SJCRH30 (cell line): ENCODE measurements at regions not wholly inside any gene's neighbourhood (a gene's known extent, or its start where the extent isn't known, plus 50 kb on each side); places are given as distances from the start of the nearest gene placed in this dataset.

ENCODE experiments used
- DNase-seq, 2 experiments: peaks; one replicate each; pipeline ENCODE4 v3.0.0-alpha.2; 2015 to 2020
- H3K27ac ChIP-seq: fragments of 250-450 bp; sonication (Bioruptor Pico); 2 replicates; pipeline ENCODE4 v1.5.1; 2020; ENCODE audit warnings: mild to moderate bottlenecking, moderate library complexity
- H3K27me3 ChIP-seq: fragments of 250-450 bp; sonication (Bioruptor Pico); 2 replicates; pipeline ENCODE4 v1.5.1; 2020; ENCODE audit warnings: mild to moderate bottlenecking, moderate library complexity
- H3K36me3 ChIP-seq: fragments of 250-450 bp; sonication (Bioruptor Pico); 2 replicates; pipeline ENCODE4 v1.5.1; 2020; ENCODE audit warnings: mild to moderate bottlenecking, moderate library complexity
- H3K4me1 ChIP-seq: fragments of 250-450 bp; sonication (Bioruptor Pico); 2 replicates; pipeline ENCODE4 v1.5.1; 2020; ENCODE audit warnings: mild to moderate bottlenecking, moderate library complexity
- H3K4me3 ChIP-seq: fragments of 250-450 bp; sonication (Bioruptor Pico); 2 replicates; pipeline ENCODE4 v1.5.1; 2020; ENCODE audit warnings: mild to moderate bottlenecking, moderate library complexity
- H3K9me3 ChIP-seq: fragments of 250-450 bp; sonication (Bioruptor Pico); replicated peaks from 2 replicates; pipeline ENCODE4 v1.5.1; 2020; ENCODE audit warnings: mild to moderate bottlenecking, moderate library complexity

- no peaks in the 10 kb centered on the region for H3K4me1 ChIP-seq
- no peak overlapping the region for H3K27ac ChIP-seq
- no peaks in the 10 kb centered on the region for H3K9me3 ChIP-seq
- H3K4me3 ChIP-seq, result no peak overlapping the region
- H3K27me3 ChIP-seq, result no peaks in the 10 kb centered on the region
- no peaks in the 10 kb centered on the region for H3K36me3 ChIP-seq
- no peak for DNase-seq
Measured at GRCh38 chr3:73708956-73709355, 84.2 kb upstream of the PDZRN3 start.

- Histone ChIP-seq H3K27me3 (no peaks in the 10 kb centered on the region), H3K27ac (no peak overlapping the region), H3K4me3 (no peak overlapping the region), H3K9me3 (no peaks in the 10 kb centered on the region), H3K36me3 (no peaks in the 10 kb centered on the region), H3K4me1 (no peaks in the 10 kb centered on the region)
- DNase-seq, result no peak
Measured at GRCh38 chr3:73707772-73708171, 83.0 kb upstream of the PDZRN3 start.

DNA sequence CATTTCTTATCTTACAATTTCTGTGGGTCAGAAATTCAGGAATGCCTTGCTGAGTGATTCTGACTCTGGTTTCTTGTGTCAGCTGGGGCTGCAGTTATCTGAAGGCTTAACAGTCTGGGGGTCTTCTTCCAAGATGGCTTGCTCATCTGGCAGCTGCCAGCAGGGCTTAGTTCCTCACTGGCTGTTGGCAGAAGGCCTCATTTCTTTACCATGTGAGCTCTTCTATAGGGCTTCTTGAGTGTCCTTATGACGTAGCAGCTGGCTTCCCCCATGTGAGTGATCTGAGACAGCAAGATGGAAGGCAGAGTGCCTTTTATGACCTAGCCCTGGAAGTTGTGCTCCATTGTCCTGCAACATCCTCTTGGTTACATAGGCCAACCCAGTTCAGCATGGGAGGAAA lies 82.0 kb upstream of the PDZRN3 start:
- DNase-seq, result peak; percentile 7 to 39
- Histone ChIP-seq H3K27ac (no peak overlapping the region), H3K27me3 (no peaks in the 10 kb centered on the region), H3K9me3 (no peaks in the 10 kb centered on the region), H3K4me3 (no peak overlapping the region), H3K4me1 (no peaks in the 10 kb centered on the region), H3K36me3 (no peaks in the 10 kb centered on the region)

DNA sequence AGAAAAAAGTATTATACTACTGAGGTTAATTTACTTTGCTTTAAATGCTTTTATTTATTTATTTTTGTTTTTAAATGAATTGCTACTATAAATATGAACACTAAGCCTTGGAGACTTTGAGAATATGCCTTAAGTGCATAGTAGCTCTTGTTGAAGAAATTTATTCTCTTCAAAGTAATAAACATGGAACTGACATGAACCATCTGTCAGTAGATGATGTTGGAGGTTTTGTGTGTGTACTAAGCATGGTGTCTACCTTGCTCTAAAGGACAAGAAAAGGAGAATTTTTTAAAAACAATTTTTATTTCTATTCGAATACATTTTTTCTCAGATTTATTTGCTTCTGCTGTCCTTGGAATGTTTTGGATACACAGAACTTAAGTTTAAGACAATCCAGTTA lies 81.1 kb upstream of the PDZRN3 start:
- no peaks in the 10 kb centered on the region for H3K27me3 ChIP-seq
- no peak overlapping the region for H3K27ac ChIP-seq
- H3K4me1 ChIP-seq, result no peaks in the 10 kb centered on the region
- no peak overlapping the region for H3K4me3 ChIP-seq
- no peak for DNase-seq
- H3K36me3 ChIP-seq, result no peaks in the 10 kb centered on the region
- no peaks in the 10 kb centered on the region for H3K9me3 ChIP-seq

DNA sequence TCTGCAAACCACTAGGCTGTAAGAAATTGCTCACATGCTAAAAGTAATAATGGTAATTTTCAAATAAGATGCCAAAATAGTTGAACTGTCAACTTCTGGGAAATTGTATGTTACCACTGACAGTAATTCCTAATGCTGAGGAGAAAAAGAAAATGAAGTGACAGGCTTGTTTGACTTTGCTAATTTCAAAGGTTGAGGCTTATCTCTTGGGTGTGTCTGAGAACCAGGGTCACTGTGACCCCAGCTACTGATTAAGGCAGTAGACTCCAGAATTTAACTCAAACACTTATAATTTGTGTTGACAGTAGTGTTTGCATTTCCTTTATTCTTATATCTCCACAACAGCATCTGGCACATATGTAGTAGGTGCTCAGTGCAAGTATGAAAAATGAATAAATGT lies 74.6 kb upstream of the PDZRN3 start:
- Histone ChIP-seq H3K27me3 (no peaks in the 10 kb centered on the region), H3K27ac (no peak overlapping the region), H3K4me1 (no peaks in the 10 kb centered on the region), H3K4me3 (no peak overlapping the region), H3K36me3 (no peaks in the 10 kb centered on the region), H3K9me3 (no peaks in the 10 kb centered on the region)
- DNase-seq, result no peak

- no peak overlapping the region for H3K4me3 ChIP-seq
- H3K36me3 ChIP-seq, result no peaks in the 10 kb centered on the region
- no peak overlapping the region for H3K27ac ChIP-seq
- no peak for DNase-seq
- H3K27me3 ChIP-seq, result no peaks in the 10 kb centered on the region
- no peaks in the 10 kb centered on the region for H3K4me1 ChIP-seq
- H3K9me3 ChIP-seq, result no peaks in the 10 kb centered on the region
Measured at GRCh38 chr3:73697020-73697419, 72.3 kb upstream of the PDZRN3 start.

DNA sequence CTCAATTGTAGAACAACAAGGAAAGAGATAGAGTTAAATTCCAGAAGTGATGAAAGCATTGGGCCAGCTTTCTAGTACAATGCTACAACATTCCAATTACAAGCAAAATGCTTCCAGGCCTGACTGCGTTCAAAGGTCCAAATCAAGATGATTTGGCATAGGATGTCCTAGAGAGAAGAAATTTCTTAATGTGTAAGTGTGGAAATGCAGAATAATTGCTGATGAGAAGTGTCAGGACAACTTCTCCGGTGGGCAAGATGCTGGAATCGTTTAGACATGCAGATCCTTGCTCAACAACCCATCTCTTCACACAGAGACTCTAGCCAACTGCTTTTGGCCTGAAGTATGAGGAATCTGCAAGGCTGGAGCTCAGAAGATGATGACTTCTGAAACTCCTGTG lies 71.1 kb upstream of the PDZRN3 start:
- H3K9me3 ChIP-seq, result no peaks in the 10 kb centered on the region
- H3K27ac ChIP-seq, result no peak overlapping the region
- no peaks in the 10 kb centered on the region for H3K4me1 ChIP-seq
- no peaks in the 10 kb centered on the region for H3K36me3 ChIP-seq
- no peaks in the 10 kb centered on the region for H3K27me3 ChIP-seq
- no peak overlapping the region for H3K4me3 ChIP-seq
- DNase-seq, result no peak

DNA sequence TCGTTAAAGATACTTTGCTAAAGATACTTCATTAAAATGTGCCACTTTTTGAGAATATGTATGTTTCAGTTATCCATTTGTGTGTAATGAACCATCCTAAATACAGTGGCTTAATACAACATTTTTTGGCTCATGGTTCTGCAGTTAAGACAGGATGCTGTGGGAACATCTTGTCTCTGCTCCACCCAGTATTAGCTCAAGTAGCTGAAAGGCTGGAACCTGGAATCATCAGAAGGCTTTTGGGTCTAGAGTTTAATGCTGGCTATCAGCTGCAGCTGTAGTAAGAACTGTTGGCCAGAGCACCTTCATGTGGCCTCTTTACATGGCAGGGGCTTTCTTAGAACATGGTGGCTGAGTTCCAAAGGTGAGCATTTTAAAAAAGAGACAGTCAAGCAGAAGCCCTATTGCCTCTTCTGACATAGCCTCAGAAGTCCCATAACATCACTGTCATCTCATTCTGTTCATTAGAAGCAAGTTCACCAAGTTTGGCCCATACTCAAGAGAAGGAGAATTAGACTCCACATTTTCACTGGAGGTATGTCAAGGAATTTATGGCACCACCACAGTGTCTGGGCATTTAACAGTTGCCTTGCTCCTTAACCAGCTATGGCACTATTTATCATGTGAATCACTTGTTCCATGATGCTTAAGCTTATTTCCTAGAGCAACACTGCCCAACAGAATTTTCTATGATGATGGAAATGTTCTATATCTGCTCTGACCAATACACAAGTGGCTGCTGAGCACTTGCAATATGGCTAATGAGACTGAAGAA lies 70.4 kb upstream of the PDZRN3 start:
- DNase-seq, result no peak
- Histone ChIP-seq H3K36me3 (no peaks in the 10 kb centered on the region), H3K27me3 (no peaks in the 10 kb centered on the region), H3K4me3 (no peak overlapping the region), H3K9me3 (no peaks in the 10 kb centered on the region), H3K27ac (no peak overlapping the region), H3K4me1 (no peaks in the 10 kb centered on the region)

DNA sequence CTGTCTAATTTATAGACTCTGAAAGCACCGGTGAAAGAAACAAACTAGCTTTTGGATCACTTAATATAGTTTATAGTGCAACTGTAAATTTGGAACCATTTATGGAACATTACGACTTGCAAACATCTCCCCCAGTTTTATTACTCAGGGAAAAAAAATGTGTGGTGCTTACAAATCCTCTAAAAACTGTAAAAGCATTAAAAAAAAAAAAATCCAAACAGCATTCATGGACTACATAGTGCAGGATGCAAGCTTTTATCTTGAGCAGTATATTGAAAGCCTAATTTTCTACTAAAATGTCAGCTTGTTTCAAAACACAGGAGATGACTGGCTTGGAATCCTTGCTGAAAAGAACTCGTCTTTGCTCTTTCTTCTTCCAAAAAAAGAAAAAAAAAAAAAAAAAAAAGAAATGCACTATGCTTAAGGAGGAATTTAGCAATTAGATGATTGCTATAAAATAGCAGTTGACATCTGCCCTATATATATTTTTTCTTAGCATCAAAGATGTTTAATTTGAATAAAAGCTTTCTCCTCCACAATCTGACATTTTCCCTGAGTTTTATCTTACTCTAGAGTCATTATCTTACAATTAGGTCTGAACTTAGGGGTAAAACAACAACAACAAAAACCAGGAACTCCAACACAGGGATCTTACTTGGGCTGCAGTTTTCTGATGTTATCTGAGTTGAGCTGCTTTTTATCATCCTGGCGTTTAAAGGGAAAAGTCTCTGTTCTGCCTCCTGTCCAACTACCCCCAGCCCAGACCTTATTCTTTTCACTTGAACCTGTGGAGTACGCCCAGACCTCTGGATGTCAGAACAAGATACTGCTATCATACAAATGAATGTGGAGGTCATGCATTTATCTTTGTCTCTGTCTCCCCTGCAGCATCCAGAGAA lies 62.6 kb upstream of the PDZRN3 start:
- Histone ChIP-seq H3K27ac (no peak overlapping the region), H3K27me3 (no peaks in the 10 kb centered on the region), H3K4me1 (peaks cover 14% of the 10 kb centered on the region), H3K4me3 (no peak overlapping the region), H3K36me3 (no peaks in the 10 kb centered on the region), H3K9me3 (no peaks in the 10 kb centered on the region; the same call in 1 of the 2 replicates)
- DNase-seq, result no peak

DNA sequence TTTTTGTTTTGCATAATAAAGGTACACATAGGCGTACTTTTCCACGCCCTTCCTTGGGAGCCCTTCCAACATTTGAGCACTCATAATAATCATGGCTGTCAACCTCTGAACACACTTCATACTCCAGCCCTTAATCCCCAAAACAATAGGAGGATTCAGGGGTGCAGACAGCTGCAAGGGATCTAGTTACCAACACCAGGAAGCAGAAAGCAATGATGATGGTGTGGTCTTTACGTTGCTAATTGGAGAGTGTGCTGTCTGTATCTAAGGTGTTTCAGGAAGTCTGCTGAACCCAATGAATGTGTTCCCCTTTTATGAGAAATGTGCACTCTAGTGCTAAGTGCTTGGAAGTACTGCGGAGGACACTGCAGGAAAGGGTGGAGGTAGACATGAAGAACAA lies 60.3 kb upstream of the PDZRN3 start:
- peak; percentile 76 to 91 for DNase-seq
- no peak overlapping the region for H3K4me3 ChIP-seq
- no peaks in the 10 kb centered on the region for H3K27me3 ChIP-seq
- H3K4me1 ChIP-seq, result peaks cover 14% of the 10 kb centered on the region
- H3K27ac ChIP-seq, result peak overlapping the region; percentile 69
- H3K9me3 ChIP-seq, result no peaks in the 10 kb centered on the region; the same call in 1 of the 2 replicates
- H3K36me3 ChIP-seq, result no peaks in the 10 kb centered on the region

GRCh38 chr3:73683706-73684105 lies 59.0 kb upstream of the PDZRN3 start:
- no peaks in the 10 kb centered on the region; the same call in 1 of the 2 replicates for H3K9me3 ChIP-seq
- no peaks in the 10 kb centered on the region for H3K27me3 ChIP-seq
- H3K36me3 ChIP-seq, result no peaks in the 10 kb centered on the region
- no peak overlapping the region for H3K4me3 ChIP-seq
- DNase-seq, result no peak
- peaks cover 14% of the 10 kb centered on the region for H3K4me1 ChIP-seq
- H3K27ac ChIP-seq, result no peak overlapping the region

DNA sequence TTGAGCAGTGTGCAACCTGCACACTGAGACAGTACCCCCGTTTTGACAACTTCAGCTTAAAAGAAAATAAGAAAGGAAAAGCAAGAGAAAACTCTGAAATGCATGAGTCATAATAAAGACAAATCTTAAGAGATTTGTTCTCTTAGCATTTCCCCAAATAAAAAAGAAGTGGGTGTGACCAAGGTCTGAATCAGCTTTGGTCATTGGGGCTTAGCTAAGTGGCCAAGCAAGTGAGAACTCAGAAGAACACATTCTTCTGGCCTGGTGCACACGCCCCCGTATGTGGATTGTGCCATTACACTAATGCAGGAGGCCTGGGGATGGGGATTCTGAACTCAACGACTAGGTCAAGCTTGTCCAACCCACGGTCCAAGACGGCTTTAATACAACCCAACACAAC lies 56.9 kb upstream of the PDZRN3 start:
- no peak overlapping the region for H3K27ac ChIP-seq
- no peak for DNase-seq
- no peaks in the 10 kb centered on the region for H3K36me3 ChIP-seq
- peaks cover 14% of the 10 kb centered on the region for H3K4me1 ChIP-seq
- no peaks in the 10 kb centered on the region; the same call in 1 of the 2 replicates for H3K9me3 ChIP-seq
- H3K4me3 ChIP-seq, result no peak overlapping the region
- H3K27me3 ChIP-seq, result no peaks in the 10 kb centered on the region

- no peak for DNase-seq
- Histone ChIP-seq H3K4me1 (peaks cover 14% of the 10 kb centered on the region), H3K4me3 (no peak overlapping the region), H3K36me3 (no peaks in the 10 kb centered on the region), H3K27me3 (no peaks in the 10 kb centered on the region), H3K27ac (no peak overlapping the region), H3K9me3 (no peaks in the 10 kb centered on the region; the same call in 1 of the 2 replicates)
Measured at GRCh38 chr3:73681198-73681597, 56.5 kb upstream of the PDZRN3 start.

GRCh38 chr3:73680391-73681095 lies 55.8 kb upstream of the PDZRN3 start:
- H3K4me3 ChIP-seq, result no peak overlapping the region
- H3K27me3 ChIP-seq, result no peaks in the 10 kb centered on the region
- H3K36me3 ChIP-seq, result no peaks in the 10 kb centered on the region
- H3K27ac ChIP-seq, result no peak overlapping the region
- H3K9me3 ChIP-seq, result no peaks in the 10 kb centered on the region; the same call in 1 of the 2 replicates
- DNase-seq, result no peak
- peaks cover 10% of the 10 kb centered on the region for H3K4me1 ChIP-seq
